Activated T-helper 1 cell treated with anti-CD3 and anti-CD28 coated beads, Interleukin-12 subunit alpha, Interleukin-12 subunit beta, Interleukin-2, Interleukin-4 antibody, amounts not matched to agents 30 ng/mL and 10 ng/mL and 1 ng/mL, durations not matched to agents 14 hours and 24 hours and 36 hours (primary cell): ENCODE measurements at regions not wholly inside any gene's neighbourhood (a gene's known extent, or its start where the extent isn't known, plus 50 kb on each side); places are given as distances from the start of the nearest gene placed in this dataset.

Experiments used
- DNase-seq: peaks from one replicate; pipeline ENCODE4 v3.0.0; 2021; ENCODE audit warnings: low spot score
- H3K27ac Mint-ChIP-seq: one replicate; pipeline ENCODE4 v1.8.0; 2021; ENCODE audit warnings: mild to moderate bottlenecking, mixed read lengths
- H3K27me3 Mint-ChIP-seq: one replicate; pipeline ENCODE4 v1.8.0; 2022; ENCODE audit warnings: mild to moderate bottlenecking, moderate library complexity, mixed read lengths; ENCODE audit not compliant: insufficient read depth
- H3K36me3 Mint-ChIP-seq: one replicate; pipeline ENCODE4 v1.8.0; 2021; ENCODE audit warnings: low read depth, mixed read lengths
- H3K4me1 Mint-ChIP-seq: one replicate; pipeline ENCODE4 v1.8.0; 2021; ENCODE audit warnings: low read depth, mixed read lengths
- H3K4me3 Mint-ChIP-seq: one replicate; pipeline ENCODE4 v1.8.0; 2021; ENCODE audit warnings: mild to moderate bottlenecking, moderate library complexity, mixed read lengths
- H3K9me3 Mint-ChIP-seq: one replicate; pipeline ENCODE4 v1.8.0; 2021; ENCODE audit warnings: mixed read lengths
- intact Hi-C: fragments of 100-400 bp; cut with micrococcal nuclease; formaldehyde crosslinking; loops from one replicate; pipeline ENCODE4 v1.15.1; 2024

DNA sequence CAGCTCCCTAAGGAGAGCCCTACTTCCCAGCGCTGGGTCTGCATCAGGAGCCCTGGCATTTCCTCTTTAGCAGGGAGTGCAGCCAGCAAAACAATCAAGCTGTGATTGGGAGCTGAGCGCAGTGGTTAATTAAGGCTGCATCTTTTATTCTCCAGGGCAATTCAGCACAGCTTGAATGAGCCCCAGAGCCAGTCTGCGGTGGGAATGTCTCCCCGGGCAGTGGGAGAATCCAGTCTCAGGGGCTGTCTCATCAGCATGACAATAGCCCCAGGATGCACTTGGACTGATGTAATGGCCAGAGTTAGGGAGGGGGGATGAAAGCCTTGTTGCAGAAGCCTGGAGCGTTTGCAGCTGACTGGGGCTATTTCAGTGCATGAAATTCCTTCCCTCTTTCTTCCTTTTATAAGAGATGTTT, 292.6 kb upstream of the SOX9 start:
- no peak overlapping the region for H3K27ac Mint-ChIP-seq
- no peaks in the 10 kb centered on the region for H3K4me1 Mint-ChIP-seq
- no peak for DNase-seq
- H3K4me3 Mint-ChIP-seq = no peak overlapping the region
- H3K36me3 Mint-ChIP-seq = no peaks in the 10 kb centered on the region
- intact Hi-C loops = no loop called here
- H3K27me3 Mint-ChIP-seq = no peaks in the 10 kb centered on the region
- no peaks in the 10 kb centered on the region for H3K9me3 Mint-ChIP-seq

DNA sequence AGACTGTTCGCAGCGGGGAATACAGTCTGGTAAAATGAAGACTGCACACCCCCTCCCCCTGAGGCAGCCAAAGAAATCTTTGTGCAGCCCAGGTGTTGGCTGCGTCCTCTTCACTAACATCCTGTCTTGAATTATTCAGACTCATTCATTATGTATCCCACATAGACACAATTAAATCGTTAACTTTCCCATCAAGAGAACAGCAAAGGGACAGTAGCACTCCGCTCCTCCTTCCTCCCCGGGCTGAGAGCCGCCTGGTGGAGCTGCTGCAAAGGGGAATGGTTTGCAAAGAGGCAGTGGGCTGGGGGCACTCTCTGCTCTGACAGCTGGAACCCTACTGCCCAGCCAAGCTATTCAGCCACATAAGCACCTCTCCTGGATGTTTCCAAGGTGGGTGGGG, 290.0 kb upstream of the SOX9 start:
- H3K36me3 Mint-ChIP-seq = no peaks in the 10 kb centered on the region
- H3K27me3 Mint-ChIP-seq = no peaks in the 10 kb centered on the region
- no peak overlapping the region for H3K27ac Mint-ChIP-seq

DNA sequence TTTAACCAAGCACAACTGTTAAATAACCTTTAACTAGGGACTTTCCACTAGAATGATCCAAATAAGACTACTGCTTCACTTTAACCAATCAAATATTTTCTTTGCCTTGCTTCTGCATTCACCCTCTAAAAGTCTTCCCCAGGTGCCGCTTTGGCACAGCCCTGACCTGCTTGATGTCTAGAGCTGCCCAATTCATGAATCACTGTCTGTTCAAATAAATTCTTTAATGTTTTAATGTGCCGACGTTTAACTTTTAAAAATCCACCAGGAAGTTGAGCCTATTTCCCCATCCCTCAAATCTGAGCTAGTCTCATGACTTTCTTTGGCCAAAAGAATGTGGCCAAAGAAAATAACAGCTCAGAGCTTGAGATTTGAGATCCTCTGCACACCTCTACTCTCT, 277.8 kb upstream of the SOX9 start:
- H3K9me3 Mint-ChIP-seq = no peaks in the 10 kb centered on the region
- H3K36me3 Mint-ChIP-seq = no peaks in the 10 kb centered on the region
- H3K4me3 Mint-ChIP-seq = no peak overlapping the region
- H3K4me1 Mint-ChIP-seq = no peaks in the 10 kb centered on the region
- H3K27me3 Mint-ChIP-seq = no peaks in the 10 kb centered on the region
- no peak overlapping the region for H3K27ac Mint-ChIP-seq
- intact Hi-C loops = no loop called here
- DNase-seq = no peak

More for the DNA sequence above, 290.0 kb upstream of the SOX9 start:
- DNase-seq = no peak
- Mint-ChIP-seq H3K9me3 (peaks cover 3% of the 10 kb centered on the region), H3K4me1 (no peaks in the 10 kb centered on the region), H3K4me3 (no peak overlapping the region)
- intact Hi-C loops = no loop called here

DNA sequence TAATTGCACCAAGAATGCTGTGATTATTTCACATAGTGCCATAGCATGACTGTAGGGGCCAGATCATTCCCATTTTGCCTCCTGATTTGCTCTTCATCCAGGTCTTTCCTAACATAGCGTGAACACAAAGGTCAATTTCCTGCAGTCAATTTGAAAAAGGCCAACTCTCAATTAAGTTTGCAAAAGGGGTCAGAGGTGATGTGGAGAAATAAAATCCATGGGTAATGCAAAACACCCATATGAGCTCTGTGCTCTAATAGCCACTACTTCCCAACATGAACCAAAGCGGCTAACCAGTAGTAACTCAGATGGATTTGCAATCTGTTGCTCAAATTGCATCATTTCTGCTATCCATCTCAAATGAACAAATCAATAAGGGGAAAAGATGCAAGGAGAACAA, 275.5 kb upstream of the SOX9 start:
- H3K27me3 Mint-ChIP-seq = no peaks in the 10 kb centered on the region
- no peaks in the 10 kb centered on the region for H3K4me1 Mint-ChIP-seq
- H3K9me3 Mint-ChIP-seq = no peaks in the 10 kb centered on the region
- H3K27ac Mint-ChIP-seq = no peak overlapping the region
- H3K36me3 Mint-ChIP-seq = no peaks in the 10 kb centered on the region
- H3K4me3 Mint-ChIP-seq = no peak overlapping the region
- intact Hi-C loops = no loop called here
- no peak for DNase-seq

DNA sequence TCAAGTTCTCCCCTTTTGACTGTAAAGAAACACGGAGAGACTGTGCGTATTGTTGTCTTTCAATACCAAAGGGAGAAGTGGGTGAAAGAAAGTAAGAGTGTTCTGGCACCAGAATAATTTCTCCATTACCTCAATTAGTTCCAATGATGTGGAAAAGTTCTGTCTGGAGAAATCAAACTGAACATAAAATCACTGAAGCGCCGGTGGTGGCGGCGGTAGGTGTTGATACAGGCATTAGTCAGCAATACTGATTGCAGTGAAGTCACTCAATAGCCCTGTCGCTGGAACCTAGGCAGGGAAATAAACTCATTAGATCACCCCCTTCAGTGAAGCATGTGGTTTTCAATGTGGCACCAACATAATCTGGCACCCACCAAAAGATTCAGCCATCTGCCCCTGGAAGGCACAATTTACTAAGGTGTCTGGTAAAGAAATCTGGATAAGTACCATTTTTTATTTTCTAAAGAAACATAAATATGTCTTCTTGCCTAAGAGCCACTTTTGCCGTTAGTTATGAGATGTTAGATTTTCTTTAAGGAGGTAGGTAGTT, 274.2 kb upstream of the SOX9 start:
- no peaks in the 10 kb centered on the region for H3K36me3 Mint-ChIP-seq
- H3K27me3 Mint-ChIP-seq = no peaks in the 10 kb centered on the region
- H3K27ac Mint-ChIP-seq = no peak overlapping the region
- H3K9me3 Mint-ChIP-seq = no peaks in the 10 kb centered on the region
- H3K4me1 Mint-ChIP-seq = no peaks in the 10 kb centered on the region
- no peak overlapping the region for H3K4me3 Mint-ChIP-seq
- intact Hi-C loops = no loop called here
- no peak for DNase-seq

DNA sequence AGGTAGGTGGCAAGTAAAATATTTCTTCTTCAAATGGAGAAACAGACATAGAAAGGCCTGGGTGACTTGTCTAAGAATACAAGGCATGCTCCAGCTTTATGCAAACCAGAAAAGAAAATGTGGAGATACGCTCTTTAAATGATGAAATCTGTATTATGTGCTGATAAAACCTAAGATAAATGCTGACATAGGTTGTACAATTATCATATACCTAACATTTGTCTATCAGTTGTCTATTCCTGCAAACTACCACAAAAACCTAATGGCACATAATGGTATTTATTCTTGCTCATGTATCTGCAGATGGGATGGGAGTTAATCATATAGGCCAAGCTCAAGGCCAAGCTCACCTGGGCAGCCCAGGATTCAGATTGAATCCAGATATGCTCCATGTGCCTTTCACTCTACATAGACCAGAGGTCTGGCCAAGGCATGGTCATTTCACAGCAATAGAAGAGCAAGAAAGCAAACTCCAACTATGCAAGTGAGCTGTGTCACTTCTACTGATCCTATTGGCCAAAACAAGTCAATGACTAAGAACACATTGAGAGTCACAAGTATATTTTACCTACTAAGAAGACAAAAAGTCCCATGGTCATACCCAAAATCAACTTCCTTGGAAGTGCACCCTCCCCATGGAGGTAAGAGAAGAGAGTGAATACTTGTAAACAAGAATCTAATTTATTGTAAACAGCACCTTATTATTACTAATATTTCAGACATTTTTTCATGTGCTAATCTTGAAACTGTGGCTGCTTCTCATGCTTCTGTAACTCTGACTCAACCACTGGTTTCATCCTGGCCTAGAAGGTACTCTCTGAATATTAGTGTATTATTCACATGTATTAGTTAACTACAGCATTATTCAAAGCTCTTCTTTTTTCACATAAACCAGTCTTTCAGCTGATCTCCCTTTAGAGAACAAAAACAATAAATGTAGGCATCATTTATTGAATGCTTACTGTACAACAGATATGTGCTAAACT, 270.7 kb upstream of the SOX9 start:
- Mint-ChIP-seq H3K9me3 (peaks cover 6% of the 10 kb centered on the region), H3K4me3 (no peak overlapping the region), H3K36me3 (no peaks in the 10 kb centered on the region), H3K4me1 (no peaks in the 10 kb centered on the region), H3K27me3 (no peaks in the 10 kb centered on the region), H3K27ac (no peak overlapping the region)
- DNase-seq = no peak
- intact Hi-C loops = no loop called here

DNA sequence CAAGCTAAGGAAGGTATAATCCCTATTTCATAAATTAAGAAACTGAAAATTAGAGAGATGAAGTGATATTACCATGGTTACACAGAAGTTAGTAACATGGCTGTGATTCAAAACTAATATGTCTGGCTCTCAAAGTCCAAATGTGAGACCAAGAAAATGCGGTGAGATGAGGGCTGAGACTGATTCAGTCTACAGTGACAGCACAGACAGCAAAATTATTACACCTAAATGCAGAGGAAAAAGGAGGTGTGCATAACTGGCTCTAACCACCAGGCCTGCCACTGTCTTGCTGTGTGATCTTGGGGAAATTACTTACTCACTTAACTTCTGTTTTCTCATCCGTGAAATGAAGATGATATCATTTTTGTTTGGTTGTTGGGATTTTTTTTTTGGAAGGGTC, 270.0 kb upstream of the SOX9 start:
- intact Hi-C loops = no loop called here
- Mint-ChIP-seq H3K4me3 (no peak overlapping the region), H3K27ac (no peak overlapping the region), H3K36me3 (no peaks in the 10 kb centered on the region), H3K27me3 (no peaks in the 10 kb centered on the region), H3K9me3 (peaks cover 6% of the 10 kb centered on the region), H3K4me1 (no peaks in the 10 kb centered on the region)
- DNase-seq = no peak

DNA sequence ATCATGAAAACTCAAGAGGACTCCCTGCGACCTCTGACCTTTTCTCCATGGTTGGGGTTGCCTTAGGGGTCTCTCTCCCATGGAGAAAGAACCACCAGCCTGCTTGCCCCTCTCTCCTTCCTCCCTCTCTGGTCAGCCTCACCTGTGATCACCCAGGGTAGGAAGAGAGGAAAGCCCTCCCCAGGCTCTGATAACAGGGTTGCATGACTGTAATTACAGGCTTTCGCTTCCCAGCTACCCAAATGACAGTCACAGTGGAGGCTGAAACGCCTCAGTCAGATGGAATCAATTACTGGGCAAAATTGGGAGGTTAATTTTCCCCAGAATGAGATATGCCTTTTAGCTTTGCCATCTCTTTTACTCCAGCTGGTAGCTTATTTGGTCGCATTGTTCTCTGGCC, 265.8 kb upstream of the SOX9 start:
- no peak for DNase-seq
- H3K4me3 Mint-ChIP-seq = no peak overlapping the region
- no peak overlapping the region for H3K27ac Mint-ChIP-seq
- H3K4me1 Mint-ChIP-seq = no peaks in the 10 kb centered on the region
- peaks cover 6% of the 10 kb centered on the region for H3K9me3 Mint-ChIP-seq
- intact Hi-C loops = no loop called here
- no peaks in the 10 kb centered on the region for H3K27me3 Mint-ChIP-seq
- H3K36me3 Mint-ChIP-seq = no peaks in the 10 kb centered on the region

DNA sequence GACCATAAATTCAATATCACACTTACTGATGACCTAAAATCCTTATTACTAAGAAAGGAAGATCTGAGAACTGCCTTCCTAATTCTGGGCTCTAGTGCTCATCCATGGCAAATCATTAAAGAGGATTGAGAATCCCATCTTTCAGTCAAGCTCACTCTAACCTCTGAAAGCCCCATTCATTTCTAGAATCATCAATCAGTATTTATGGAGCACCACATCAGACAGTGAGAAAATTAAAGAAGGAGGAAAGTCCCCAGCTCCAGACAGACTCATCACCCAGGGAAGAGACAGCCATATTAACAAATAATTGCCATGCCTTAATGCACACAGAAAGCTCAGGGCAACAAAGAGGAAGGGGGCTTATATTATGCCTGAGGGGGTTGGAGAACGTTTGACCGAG, 256.1 kb upstream of the SOX9 start:
- Mint-ChIP-seq H3K36me3 (no peaks in the 10 kb centered on the region), H3K27me3 (no peaks in the 10 kb centered on the region), H3K27ac (no peak overlapping the region), H3K4me1 (no peaks in the 10 kb centered on the region), H3K9me3 (peaks cover 17% of the 10 kb centered on the region), H3K4me3 (no peak overlapping the region)
- DNase-seq = no peak
- intact Hi-C loops = no loop called here

DNA sequence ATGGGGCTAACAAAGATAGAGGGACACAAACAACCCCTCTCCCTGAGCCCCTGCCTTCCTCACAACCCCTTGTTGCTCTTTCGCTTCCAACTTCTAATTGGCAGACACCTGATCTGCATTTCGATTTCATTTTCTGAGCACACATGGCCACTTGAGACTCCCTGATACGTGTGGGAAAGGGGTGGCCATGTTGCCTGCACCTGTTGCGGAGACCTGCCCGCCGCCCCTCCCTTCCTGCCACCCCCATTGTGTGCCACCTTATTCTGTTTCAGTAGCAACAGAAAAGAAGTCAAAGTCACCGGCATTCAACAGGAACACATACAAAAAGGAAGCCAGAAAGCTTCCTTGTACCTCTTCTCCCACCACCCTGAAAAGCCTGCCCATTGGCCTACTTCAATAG, 254.7 kb upstream of the SOX9 start:
- H3K36me3 Mint-ChIP-seq = no peaks in the 10 kb centered on the region
- H3K27me3 Mint-ChIP-seq = no peaks in the 10 kb centered on the region
- no peaks in the 10 kb centered on the region for H3K4me1 Mint-ChIP-seq
- intact Hi-C loops = no loop called here
- peaks cover 17% of the 10 kb centered on the region for H3K9me3 Mint-ChIP-seq
- no peak overlapping the region for H3K4me3 Mint-ChIP-seq
- no peak for DNase-seq
- H3K27ac Mint-ChIP-seq = no peak overlapping the region

DNA sequence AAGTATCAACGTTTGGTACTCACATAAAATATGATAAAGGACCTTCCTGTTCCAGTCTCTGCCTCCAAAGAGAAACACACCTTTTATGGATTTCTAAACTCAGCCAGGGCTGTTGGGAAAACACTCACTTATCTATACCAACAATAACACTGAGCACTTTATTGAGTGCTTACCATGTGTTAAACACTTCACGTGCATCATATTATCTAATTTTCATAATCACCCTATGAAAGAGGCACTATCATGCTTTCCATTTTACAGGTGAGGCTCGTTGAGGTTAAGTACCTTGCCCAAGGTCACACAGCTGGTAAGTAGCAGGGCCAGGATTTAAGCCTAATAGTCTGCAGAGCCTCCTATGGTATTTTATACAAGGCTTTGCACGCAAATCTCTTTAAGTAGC, 251.5 kb upstream of the SOX9 start:
- DNase-seq = no peak
- intact Hi-C loops = no loop called here
- Mint-ChIP-seq H3K36me3 (no peaks in the 10 kb centered on the region), H3K4me1 (no peaks in the 10 kb centered on the region), H3K27ac (no peak overlapping the region), H3K4me3 (no peak overlapping the region), H3K27me3 (no peaks in the 10 kb centered on the region), H3K9me3 (peaks cover 17% of the 10 kb centered on the region)

DNA sequence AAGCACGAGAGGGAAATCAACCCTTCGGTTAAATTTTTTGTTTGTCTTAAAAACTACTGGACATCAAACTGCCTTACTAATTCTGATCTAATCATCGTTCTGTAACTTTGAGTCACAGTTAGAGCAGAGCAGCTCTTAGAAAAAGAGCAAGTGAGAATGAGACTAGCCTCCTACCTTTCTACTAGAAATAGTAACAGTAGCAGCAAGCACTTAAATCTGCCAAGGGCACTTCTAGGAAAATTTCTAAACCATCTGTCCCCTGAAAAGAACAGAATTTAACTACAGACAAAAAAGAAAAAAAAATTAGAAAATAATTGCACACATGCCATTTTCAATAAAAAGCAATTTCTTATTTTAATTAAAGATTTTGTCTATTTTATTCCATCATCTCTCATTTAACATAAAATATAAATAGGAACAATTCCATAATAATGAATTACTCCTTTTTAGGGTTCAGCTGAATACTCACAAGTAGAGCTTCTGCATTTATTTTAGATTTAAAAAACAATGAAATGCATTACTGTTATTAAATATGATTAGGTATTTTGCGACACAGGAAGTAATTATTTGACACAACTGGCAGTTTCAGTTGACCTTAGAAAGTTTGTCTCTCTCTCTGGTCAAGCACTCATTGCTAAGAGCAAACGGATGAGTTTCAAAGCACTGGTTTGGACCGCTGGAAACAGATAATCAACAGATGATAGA, 250.8 kb upstream of the SOX9 start:
- Mint-ChIP-seq H3K4me1 (no peaks in the 10 kb centered on the region), H3K27ac (no peak overlapping the region), H3K27me3 (no peaks in the 10 kb centered on the region), H3K36me3 (no peaks in the 10 kb centered on the region), H3K4me3 (no peak overlapping the region), H3K9me3 (peaks cover 17% of the 10 kb centered on the region)
- no peak for DNase-seq
- intact Hi-C loops = no loop called here

DNA sequence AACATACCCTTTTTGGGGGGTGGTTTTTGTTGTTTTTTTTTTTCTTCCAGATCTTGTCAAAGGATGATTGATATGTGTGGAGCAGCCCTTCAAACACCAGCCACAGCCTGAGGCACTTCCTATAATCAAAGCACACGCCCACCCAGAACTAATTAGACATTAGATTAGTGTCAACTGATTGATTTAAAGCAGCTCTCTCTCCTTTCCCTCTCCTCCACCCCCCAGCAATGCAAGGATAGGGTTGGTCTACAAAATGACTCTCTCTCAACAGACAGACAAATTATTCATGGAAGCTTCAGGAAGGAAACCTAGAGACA, 250.3 kb upstream of the SOX9 start:
- Mint-ChIP-seq H3K4me3 (no peak overlapping the region), H3K36me3 (no peaks in the 10 kb centered on the region), H3K9me3 (peaks cover 17% of the 10 kb centered on the region), H3K27ac (no peak overlapping the region), H3K27me3 (no peaks in the 10 kb centered on the region), H3K4me1 (no peaks in the 10 kb centered on the region)
- DNase-seq = no peak
- intact Hi-C loops = no loop called here
